SK-N-SH (cell line): ENCODE measurements at regions not wholly inside any gene's neighbourhood (a gene's known extent, or its start where the extent isn't known, plus 50 kb on each side); places are given as distances from the start of the nearest gene placed in this dataset.

ENCODE experiments used
- CTCF ChIA-PET: fragments of 300-600, 350-600 bp; formaldehyde crosslinking; extraction: SDS; loops from one replicate; lab custom pipeline; 2021; lab: Yijun Ruan, JAX
- POLR2A ChIA-PET: fragments of 350-600 bp; sonication (Branson Sonifier 250); formaldehyde crosslinking; extraction: SDS; loops from one replicate; lab custom pipeline; 2020; ENCODE audit warnings: antibody characterized with exemption, inconsistent platforms; lab: Yijun Ruan, JAX
- DNase-seq: peaks from one replicate; pipeline ENCODE4 v3.0.0; 2012
- H2AFZ ChIP-seq: fragments of 200-600 bp; sonication (generic); 2 replicates; pipeline ENCODE4 v1.8.1; 2016; ENCODE audit warnings: antibody characterized with exemption, mild to moderate bottlenecking, low read depth
- H3F3A ChIP-seq: fragments of 200-600 bp; sonication (generic); replicated peaks from 2 replicates; pipeline ENCODE3; 2016; ENCODE audit warnings: antibody characterized with exemption, mild to moderate bottlenecking; ENCODE audit not compliant: insufficient read depth
- H3K27ac ChIP-seq, 2 experiments: fragments of 200-500 bp in 1 of 2; fragments of 200-600 bp in 1 of 2; sonication (Bioruptor generic) in 1 of 2; sonication (generic), shearing (Covaris generic) in 1 of 2; 2 replicates each; pipeline versions ENCODE4 v1.5.1 to v1.6.1; 2014 to 2016; ENCODE audit warnings: low read depth in 2 of 2, inconsistent platforms in 1 of 2, low read length in 1 of 2, mild to moderate bottlenecking in 1 of 2, mixed read lengths in 1 of 2
- H3K27me3 ChIP-seq: fragments of 200-600 bp; sonication (generic), shearing (Covaris generic); 2 replicates; pipeline ENCODE4 v1.6.1; 2016; ENCODE audit warnings: mixed run types; ENCODE audit not compliant: insufficient read depth
- H3K36me3 ChIP-seq, 2 experiments: fragments of 200-500 bp in 1 of 2; fragments of 200-600 bp in 1 of 2; sonication (Bioruptor generic) in 1 of 2; sonication (generic) in 1 of 2; replicated peaks in 1 of 2; 2 replicates each; pipeline versions ENCODE3 to v1.5.1; 2014 to 2016; ENCODE audit warnings: low read length in 1 of 2, mild to moderate bottlenecking in 1 of 2; ENCODE audit not compliant: insufficient read depth in 2 of 2, control insufficient read depth in 1 of 2
- H3K4me1 ChIP-seq, 2 experiments: fragments of 200-500 bp in 1 of 2; fragments of 200-600 bp in 1 of 2; sonication (Bioruptor generic) in 1 of 2; sonication (generic), shearing (Covaris generic) in 1 of 2; 2 replicates each; pipeline versions ENCODE4 v1.5.1 to v1.6.1; 2014 to 2016; ENCODE audit warnings: low read depth in 1 of 2, low read length in 1 of 2, mixed run types in 1 of 2; ENCODE audit not compliant: insufficient read depth in 2 of 2, control insufficient read depth in 1 of 2
- H3K4me2 ChIP-seq: fragments of 200-600 bp; sonication (generic), shearing (Covaris generic); 2 replicates; pipeline ENCODE4 v1.6.1; 2017; ENCODE audit warnings: mixed run types
- H3K4me3 ChIP-seq, 2 experiments: fragments of 200-500 bp in 1 of 2; fragments of 200-600 bp in 1 of 2; sonication (Bioruptor generic) in 1 of 2; sonication (generic), shearing (Covaris generic) in 1 of 2; 2 replicates each; pipeline versions ENCODE4 v1.5.1 to v1.8.1; 2014 to 2016; ENCODE audit warnings: low read depth in 2 of 2, inconsistent platforms in 1 of 2, low read length in 1 of 2, mild to moderate bottlenecking in 1 of 2, mixed read lengths in 1 of 2, moderate library complexity in 1 of 2
- H3K79me2 ChIP-seq: fragments of 200-600 bp; sonication (generic); 2 replicates; pipeline ENCODE4 v1.8.1; 2017; ENCODE audit warnings: mild to moderate bottlenecking; ENCODE audit not compliant: insufficient read depth
- H3K9ac ChIP-seq: fragments of 200-600 bp; sonication (generic); 2 replicates; pipeline ENCODE4 v1.6.1; 2017; ENCODE audit warnings: mixed run types
- H3K9me2 ChIP-seq: fragments of 200-600 bp; sonication (generic); 2 replicates; pipeline ENCODE4 v1.6.1; 2017; ENCODE audit warnings: mixed run types
- H3K9me3 ChIP-seq: fragments of 200-600 bp; sonication (generic); 2 replicates; pipeline ENCODE4 v1.6.1; 2017; ENCODE audit warnings: mixed run types, mild to moderate bottlenecking, moderate library complexity
- H4K20me1 ChIP-seq: fragments of 200-600 bp; sonication (generic); 2 replicates; pipeline ENCODE4 v1.6.1; 2017; ENCODE audit warnings: mild to moderate bottlenecking, mixed run types; ENCODE audit not compliant: insufficient read depth
- CHD2 ChIP-seq: fragments of 150-350 bp; IDR thresholded peaks from 2 replicates; pipeline ENCODE4 v1.6.1; 2018; ENCODE audit warnings: low read length; ENCODE audit not compliant: partially characterized antibody
- EP300 ChIP-seq, 2 experiments: IDR thresholded peaks; 2 replicates each; pipeline versions ENCODE4 v1.4.0 to v1.6.1; 2012; ENCODE audit warnings: borderline replicate concordance in 1 of 2, low read depth in 1 of 2, low read length in 1 of 2
- FOSL2 ChIP-seq: IDR thresholded peaks from 2 replicates; pipeline ENCODE4 v1.4.0; 2012; ENCODE audit warnings: low read depth, mild to moderate bottlenecking, moderate library complexity, borderline replicate concordance
- FOXJ3 ChIP-seq: sonication (generic); formaldehyde crosslinking; IDR thresholded peaks from 2 replicates; pipeline ENCODE4 v1.5.1; 2020; ENCODE audit warnings: mild to moderate bottlenecking, missing genetic modification reagents
- FOXM1 ChIP-seq: IDR thresholded peaks from 2 replicates; pipeline ENCODE4 v1.4.0; 2012; ENCODE audit warnings: low read depth, mild to moderate bottlenecking
- GATA2 ChIP-seq: sonication (generic); formaldehyde crosslinking; IDR thresholded peaks from 2 replicates; pipeline ENCODE4 v1.5.0; 2020; ENCODE audit warnings: mild to moderate bottlenecking, missing genetic modification reagents
- JUND ChIP-seq: IDR thresholded peaks from 2 replicates; pipeline ENCODE4 v1.4.0; 2012
- MAX ChIP-seq: IDR thresholded peaks from 2 replicates; pipeline ENCODE4 v1.4.0; 2012; ENCODE audit warnings: low read depth
- MEF2A ChIP-seq: IDR thresholded peaks from 2 replicates; pipeline ENCODE4 v1.4.0; 2012; ENCODE audit warnings: low read depth, borderline replicate concordance
- PBX3 ChIP-seq: IDR thresholded peaks from 2 replicates; pipeline ENCODE4; 2012
- POLR2AphosphoS5 ChIP-seq: IDR thresholded peaks from 2 replicates; pipeline ENCODE4 v1.6.1; 2012; ENCODE audit warnings: low read depth, low read length
- RAD21 ChIP-seq: IDR thresholded peaks from 2 replicates; pipeline ENCODE4 v1.6.1; 2012; ENCODE audit warnings: mild to moderate bottlenecking, low read length
- RCOR1 ChIP-seq: fragments of 150-350 bp; IDR thresholded peaks from 2 replicates; pipeline ENCODE4 v1.6.1; 2017; ENCODE audit warnings: antibody characterized with exemption, low read length
- RFX5 ChIP-seq: IDR thresholded peaks from 2 replicates; pipeline ENCODE4 v1.6.1; 2012; ENCODE audit warnings: mild to moderate bottlenecking, improper control_type of control experiment, low read length
- SIN3A ChIP-seq: IDR thresholded peaks from 2 replicates; pipeline ENCODE4 v1.6.1; 2012; ENCODE audit warnings: low read depth, mild to moderate bottlenecking, low read length, moderate library complexity, borderline replicate concordance
- SMC3 ChIP-seq: IDR thresholded peaks from 2 replicates; pipeline ENCODE4 v1.6.1; 2012; ENCODE audit warnings: low read depth, low read length, improper control_type of control experiment
- TCF12 ChIP-seq: IDR thresholded peaks from 2 replicates; pipeline ENCODE4 v1.4.0; 2012
- USF1 ChIP-seq: IDR thresholded peaks from 2 replicates; pipeline ENCODE4 v1.4.0; 2012; ENCODE audit warnings: low read depth, borderline replicate concordance
- YY1 ChIP-seq: IDR thresholded peaks from 2 replicates; pipeline ENCODE4 v1.4.0; 2012; ENCODE audit warnings: low read depth, mild to moderate bottlenecking
- WGBS: methylation state at CpG from one replicate; pipeline ENCODE4 v1.1.6; 2017; ENCODE audit warnings: low lambda C conversion rate; 5-methylcytosine and 5-hydroxymethylcytosine counted together

DNA sequence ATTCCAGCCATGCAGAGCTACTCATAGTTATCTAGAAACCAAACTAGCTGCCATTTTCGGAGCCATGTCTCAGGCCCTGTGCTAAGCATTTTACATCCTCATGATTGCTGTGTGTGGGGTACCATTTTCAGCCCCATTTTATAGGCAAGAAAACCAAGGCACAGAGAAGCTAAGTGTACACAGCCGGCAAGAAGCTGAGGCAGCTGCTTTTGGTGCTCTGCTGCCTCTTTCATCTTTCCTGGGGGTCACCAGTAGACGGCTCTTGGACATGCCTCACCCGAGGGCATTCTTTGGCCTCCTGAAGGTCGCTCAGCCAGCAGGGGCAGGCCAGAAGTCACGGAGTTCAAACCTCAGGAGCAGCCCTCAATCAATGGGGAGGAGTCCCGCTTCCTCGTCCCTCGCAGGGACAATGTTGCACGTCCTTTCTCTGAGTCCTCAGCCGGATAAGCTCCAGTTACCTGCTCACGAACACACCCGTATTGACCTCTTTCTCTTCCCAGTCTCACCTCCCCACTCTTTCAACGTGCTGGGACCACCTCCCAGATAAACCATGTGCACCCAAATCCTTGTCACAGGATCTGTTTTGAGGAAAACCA is 82.6 kb upstream of the BLCAP start:
- H3K4me2 ChIP-seq = no peak overlapping the region
- H2AFZ ChIP-seq = no peak overlapping the region
- no peaks in the 10 kb centered on the region; the same call in 1 of the 2 replicates for H3K27me3 ChIP-seq
- no peak overlapping the region for H3K9ac ChIP-seq
- ChIA-PET CTCF (no interaction called here), POLR2A (no interaction called here)
- TF ChIP-seq YY1 (no peak), MEF2A (no peak), JUND (no peak), SMC3 (no peak)
- no peak overlapping the region for H3K4me3 ChIP-seq
- DNase-seq = no peak
- no peaks in the 10 kb centered on the region for H3K79me2 ChIP-seq
- no peak overlapping the region for H3K27ac ChIP-seq
- WGBS = 63% methylated on average over 13 of the region's 14 CpGs
- no peaks in the 10 kb centered on the region for H3K4me1 ChIP-seq
- no peaks in the 10 kb centered on the region for H3K9me3 ChIP-seq
- no peaks in the 10 kb centered on the region for H3K9me2 ChIP-seq
- H4K20me1 ChIP-seq = no peaks in the 10 kb centered on the region
- H3K36me3 ChIP-seq = no peaks in the 10 kb centered on the region
- H3F3A ChIP-seq = no peaks in the 10 kb centered on the region

GRCh38 chr20:37602634-37603033 is 75.0 kb upstream of the BLCAP start:
- Histone ChIP-seq H3K9me3 (no peaks in the 10 kb centered on the region), H3K4me1 (peaks cover 0 to 13% of the 10 kb centered on the region in 2 experiments; a peak in 2 of 4 replicates), H3K9me2 (no peaks in the 10 kb centered on the region), H3K4me2 (no peak overlapping the region)
- CTCF ChIA-PET = interaction anchor here (2.4 to 3.1 kb wide), 2 partner anchors 13 to 38 kb away, joined by 9 read pairs; no protein-coding TSS in a partner anchor
- TF ChIP-seq YY1 (no peak), MAX (no peak), SMC3 (no peak), CHD2 (no peak), FOXJ3 (CRISPR knock-in tag) (no peak), RFX5 (no peak), GATA2 (CRISPR knock-in tag) (no peak), RCOR1 (no peak), USF1 (no peak), TCF12 (no peak), FOSL2 (no peak), POLR2AphosphoS5 (no peak), PBX3 (no peak), RAD21 (no peak), EP300 (IDR thresholded peaks at IDR 0.05; ENCODE audit: borderline replicate concordance in 1 of 2, low read depth in 1 of 2, low read length in 1 of 2) (no peak), MEF2A (no peak), SIN3A (no peak), FOXM1 (no peak)
- TF ChIP-seq, all 33 proteins: peak for 0
- Histone ChIP-seq H3K79me2 (no peaks in the 10 kb centered on the region), H3K36me3 (no peaks in the 10 kb centered on the region), H3K9ac (no peak overlapping the region), H2AFZ (no peak overlapping the region), H3K27ac (no peak overlapping the region), H3F3A (no peaks in the 10 kb centered on the region), H3K4me3 (no peak overlapping the region), H3K27me3 (peaks cover 5% of the 10 kb centered on the region), H4K20me1 (no peaks in the 10 kb centered on the region)
- no peak for DNase-seq
- 58% methylated on average over 6 of the region's 6 CpGs for WGBS
- POLR2A ChIA-PET = no interaction called here
